Keratinocyte (primary cell): ENCODE measurements at regions not wholly inside any gene's neighbourhood (a gene's known extent, or its start where the extent isn't known, plus 50 kb on each side); places are given as distances from the start of the nearest gene placed in this dataset.

Source experiments
- DNase-seq: peaks from one replicate; pipeline ENCODE4 v3.0.0-alpha.2; 2011; ENCODE audit warnings: low read depth, missing footprints, low spot score
- FAIRE-seq: peaks from 2 replicates; lab custom pipeline; 2011; peaks lifted over from hg19 to GRCh38; lab: Jason Lieb, UNC
- H2AFZ ChIP-seq: 2 replicates; pipeline ENCODE4 v1.6.0; 2012; ENCODE audit warnings: low read length, control low read depth, inconsistent platforms; ENCODE audit not compliant: control insufficient read depth
- H3K27ac ChIP-seq: 2 replicates; pipeline ENCODE4 v1.5.1; 2011; ENCODE audit warnings: low read length; ENCODE audit not compliant: control insufficient read depth, insufficient read depth
- H3K27me3 ChIP-seq: 3 replicates; pipeline ENCODE4 v1.6.0; 2011; ENCODE audit warnings: low read length; ENCODE audit not compliant: control insufficient read depth, insufficient read depth; ENCODE audit errors: extremely low read depth
- H3K36me3 ChIP-seq, 2 experiments: 2 replicates in 1 of 2; 3 replicates in 1 of 2; pipeline ENCODE4 v1.5.1; 2011; ENCODE audit warnings: low read length in 2 of 2, mild to moderate bottlenecking in 1 of 2; ENCODE audit not compliant: control insufficient read depth in 2 of 2, insufficient read depth in 2 of 2; ENCODE audit errors: extremely low read depth in 1 of 2
- H3K4me1 ChIP-seq: 3 replicates; pipeline ENCODE4 v1.5.1; 2011; ENCODE audit warnings: low read length; ENCODE audit not compliant: control insufficient read depth, insufficient read depth; ENCODE audit errors: extremely low read depth
- H3K4me2 ChIP-seq: 3 replicates; pipeline ENCODE4 v1.6.0; 2011; ENCODE audit warnings: low read depth, low read length; ENCODE audit not compliant: control insufficient read depth, insufficient read depth; ENCODE audit errors: extremely low read depth
- H3K4me3 ChIP-seq, 3 experiments: fragments of 200-600 bp in 1 of 3; sonication (generic) in 1 of 3; 2 replicates in 2 of 3; 3 replicates in 1 of 3; pipeline ENCODE4 v1.5.1; 2011 to 2016; ENCODE audit warnings: low read length in 3 of 3, mild to moderate bottlenecking in 3 of 3, control low read depth in 2 of 3, inconsistent platforms in 1 of 3, low read depth in 1 of 3, mixed read lengths in 1 of 3, mixed run types in 1 of 3, moderate library complexity in 1 of 3; ENCODE audit not compliant: control insufficient read depth in 2 of 3, insufficient read depth in 2 of 3; ENCODE audit errors: extremely low read depth in 1 of 3
- H3K79me2 ChIP-seq: 2 replicates; pipeline ENCODE4 v1.6.0; 2012; ENCODE audit warnings: low read length; ENCODE audit not compliant: control insufficient read depth, insufficient read depth
- H3K9ac ChIP-seq: 3 replicates; pipeline ENCODE4 v1.6.0; 2011; ENCODE audit warnings: low read length; ENCODE audit not compliant: control insufficient read depth, insufficient read depth; ENCODE audit errors: extremely low read depth
- H3K9me1 ChIP-seq: 3 replicates; pipeline ENCODE4 v1.6.0; 2011; ENCODE audit warnings: low read length; ENCODE audit not compliant: control insufficient read depth, insufficient read depth; ENCODE audit errors: extremely low read depth
- H3K9me3 ChIP-seq: 2 replicates; pipeline ENCODE4 v1.5.1; 2012; ENCODE audit warnings: low read depth, low read length; ENCODE audit not compliant: control insufficient read depth
- H4K20me1 ChIP-seq: 3 replicates; pipeline ENCODE4 v1.6.0; 2011; ENCODE audit warnings: low read length; ENCODE audit not compliant: control insufficient read depth, insufficient read depth; ENCODE audit errors: extremely low read depth
- CTCF ChIP-seq, 3 experiments: IDR thresholded peaks in 1 of 3; conservative IDR thresholded peaks in 1 of 3; optimal IDR thresholded peaks in 1 of 3; 2 replicates in 2 of 3; 3 replicates in 1 of 3; pipeline versions ENCODE3 to v1.5.1; 2011; ENCODE audit warnings: low read length in 3 of 3, mild to moderate bottlenecking in 3 of 3, moderate library complexity in 2 of 3, control low read depth in 1 of 3, inconsistent platforms in 1 of 3; ENCODE audit not compliant: insufficient read depth in 2 of 3; ENCODE audit errors: extremely low read depth in 1 of 3
- EZH2 ChIP-seq: IDR thresholded peaks from one replicate; pipeline ENCODE4 v1.6.1; 2012; ENCODE audit warnings: inconsistent platforms, mild to moderate bottlenecking, low read length, moderate library complexity
- dilution Hi-C: fragments of 300-500 bp; cut with MboI; formaldehyde crosslinking; loops from one replicate; pipeline ENCODE4 v1.7.0; 2020; ENCODE audit warnings: low sequenced_read_pairs; ENCODE audit not compliant: extremely low pct_ligation_motif_present

- Histone ChIP-seq H3K27ac (no peak overlapping the region), H3K9ac (no peak overlapping the region), H3K27me3 (no peaks in the 10 kb centered on the region), H3K9me1 (no peaks in the 10 kb centered on the region), H3K9me3 (no peaks in the 10 kb centered on the region), H2AFZ (no peak overlapping the region), H4K20me1 (no peaks in the 10 kb centered on the region), H3K4me2 (no peak overlapping the region), H3K4me3 (no peak overlapping the region), H3K4me1 (no peaks in the 10 kb centered on the region), H3K36me3 (no peaks in the 10 kb centered on the region), H3K79me2 (no peaks in the 10 kb centered on the region)
- DNase-seq: no peak
- FAIRE-seq: no peak
- dilution Hi-C loops: no loop called here
- no peak for TF ChIP-seq CTCF (optimal IDR thresholded peaks at IDR 0.05 in 1 of 3, IDR thresholded peaks at IDR 0.05 in 1 of 3, conservative IDR thresholded peaks at IDR 0.05 in 1 of 3; ENCODE audit: extremely low read depth in 1 of 3, insufficient read depth in 2 of 3, low read length in 3 of 3)
Measured at GRCh38 chr10:45564303-45564959, 108.1 kb downstream of the ZFAND4 start.

- Histone ChIP-seq H3K27ac (no peak overlapping the region), H3K4me3 (no peak overlapping the region), H3K9me3 (no peaks in the 10 kb centered on the region), H3K79me2 (no peaks in the 10 kb centered on the region), H3K4me1 (no peaks in the 10 kb centered on the region), H2AFZ (no peak overlapping the region), H3K9ac (no peak overlapping the region), H3K36me3 (no peaks in the 10 kb centered on the region), H3K9me1 (no peaks in the 10 kb centered on the region), H3K27me3 (no peaks in the 10 kb centered on the region), H3K4me2 (no peak overlapping the region), H4K20me1 (no peaks in the 10 kb centered on the region)
- TF ChIP-seq CTCF (optimal IDR thresholded peaks at IDR 0.05 in 1 of 3, IDR thresholded peaks at IDR 0.05 in 1 of 3, conservative IDR thresholded peaks at IDR 0.05 in 1 of 3; ENCODE audit: extremely low read depth in 1 of 3, insufficient read depth in 2 of 3, low read length in 3 of 3): no peak
- TF ChIP-seq EZH2: no peak
- dilution Hi-C loops: no loop called here
- FAIRE-seq: no peak
- no peak for DNase-seq
Measured at GRCh38 chr10:45561952-45562351, 110.6 kb downstream of the ZFAND4 start.
